Iris pigment epithelial cell (primary cell): ENCODE measurements at regions not wholly inside any gene's neighbourhood (a gene's known extent, or its start where the extent isn't known, plus 50 kb on each side); places are given as distances from the start of the nearest gene placed in this dataset.
A peak's percentile ranks its signal among the peaks of the same experiment; 100 is the strongest.
"Not testable (repeated sequence)": the region's sequence is repeated elsewhere in the genome, so short reads cannot be mapped to it uniquely, and the experiment has no call there.

Experiments
- DNase-seq: peaks from one replicate; pipeline ENCODE4 v3.0.0-alpha.2; 2011; ENCODE audit warnings: low read depth

- DNase-seq: no peak
Observed at GRCh38 chr2:122020377-122020776, 264.9 kb downstream of the TSN start.

DNA sequence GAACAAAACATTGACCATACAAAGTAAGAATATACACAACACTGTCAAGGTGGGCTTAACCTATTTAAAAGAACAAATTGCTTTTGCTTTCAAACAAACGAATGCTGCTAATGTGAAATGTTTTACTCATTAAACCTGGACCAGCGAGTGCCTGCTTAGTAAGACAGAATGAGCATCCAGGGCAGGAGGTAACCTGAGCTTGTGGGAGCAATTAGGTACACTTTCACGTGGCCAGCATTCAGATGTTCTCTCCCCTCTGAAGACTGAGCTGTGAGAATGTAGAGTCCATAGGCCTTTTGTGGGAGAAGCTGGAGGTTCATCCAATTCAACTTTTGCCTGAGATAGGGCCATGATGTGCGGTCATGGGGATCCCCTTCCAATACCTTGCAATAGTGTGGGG is 266.5 kb downstream of the TSN start:
- DNase-seq: no peak

DNA sequence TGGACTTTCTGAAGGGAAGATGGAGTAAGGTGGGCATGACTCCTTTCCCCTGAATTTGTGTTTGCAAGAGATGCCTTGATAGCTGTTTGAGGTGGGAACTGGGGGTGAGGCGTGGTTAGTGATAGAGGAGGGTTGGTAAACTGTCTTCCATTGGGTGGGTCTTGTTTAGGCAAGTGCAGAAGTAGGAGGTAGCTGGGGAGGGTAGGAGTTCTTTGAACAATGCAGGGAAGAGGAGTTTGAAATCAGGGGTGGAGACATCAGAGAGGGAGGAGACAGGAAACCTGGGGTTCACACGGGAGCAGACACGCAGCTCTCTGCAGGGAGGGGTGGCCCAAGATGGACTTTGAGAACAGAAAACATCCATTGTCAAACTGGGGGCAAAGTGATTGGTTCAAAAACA is 267.1 kb downstream of the TSN start:
- DNase-seq: no peak

- DNase-seq: no peak
Observed at GRCh38 chr2:122023059-122023864, 267.8 kb downstream of the TSN start.

DNA sequence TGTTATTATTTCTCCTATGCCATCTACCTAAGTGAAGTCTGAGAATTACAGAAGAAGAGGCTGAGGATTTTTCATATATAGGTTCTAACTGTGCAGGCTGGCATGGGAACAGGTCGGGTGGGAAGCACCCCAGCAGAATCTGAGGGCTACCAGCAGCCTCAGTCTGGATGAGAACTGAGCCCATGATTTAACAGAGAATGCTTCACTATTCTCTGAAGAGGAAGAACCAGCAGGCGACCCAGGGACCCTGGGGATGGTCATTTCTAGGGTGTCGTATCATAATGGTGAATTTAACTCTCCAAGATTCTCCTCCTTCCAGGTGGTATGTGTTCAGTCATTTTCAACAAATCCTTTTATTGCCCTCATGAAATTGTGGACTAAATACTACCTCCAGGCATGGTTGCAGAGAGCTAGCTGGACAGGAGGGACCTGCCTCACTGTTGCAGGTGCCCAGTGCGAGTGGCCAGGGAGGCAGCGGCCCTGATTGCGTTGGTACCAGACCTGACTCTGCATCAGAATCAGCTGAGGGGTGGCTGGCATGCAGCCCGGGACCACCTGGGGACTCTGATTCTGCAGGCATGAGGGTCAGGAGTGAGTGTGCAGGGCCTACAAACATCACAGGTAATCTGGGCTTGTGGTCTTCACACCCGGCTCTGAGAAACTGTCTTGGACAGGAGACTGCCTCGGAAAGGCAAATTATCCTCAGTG is 272.2 kb downstream of the TSN start:
- DNase-seq: no peak

- peak; percentile 45 for DNase-seq
Observed at GRCh38 chr2:122028371-122029100, 273.1 kb downstream of the TSN start.

DNA sequence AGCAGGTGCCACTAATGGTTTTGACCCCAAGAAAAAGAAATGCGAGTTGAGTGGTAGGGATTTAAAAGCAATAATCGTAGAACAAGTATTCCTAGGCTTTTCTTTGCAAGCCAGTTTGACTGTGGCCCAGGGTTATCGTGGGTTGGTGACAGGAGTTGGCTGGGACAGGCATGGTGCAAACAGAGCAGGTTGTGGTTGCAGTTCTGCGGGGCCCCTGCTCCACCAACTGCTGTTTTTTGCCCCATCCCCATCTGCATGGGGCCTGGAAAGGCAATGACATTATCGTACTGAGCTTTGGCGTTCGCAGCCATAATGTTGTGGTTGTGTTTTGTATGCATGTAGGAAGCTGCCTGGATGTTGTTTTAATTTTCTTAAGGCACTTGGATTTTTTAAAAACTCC is 274.0 kb downstream of the TSN start:
- DNase-seq: no peak

DNA sequence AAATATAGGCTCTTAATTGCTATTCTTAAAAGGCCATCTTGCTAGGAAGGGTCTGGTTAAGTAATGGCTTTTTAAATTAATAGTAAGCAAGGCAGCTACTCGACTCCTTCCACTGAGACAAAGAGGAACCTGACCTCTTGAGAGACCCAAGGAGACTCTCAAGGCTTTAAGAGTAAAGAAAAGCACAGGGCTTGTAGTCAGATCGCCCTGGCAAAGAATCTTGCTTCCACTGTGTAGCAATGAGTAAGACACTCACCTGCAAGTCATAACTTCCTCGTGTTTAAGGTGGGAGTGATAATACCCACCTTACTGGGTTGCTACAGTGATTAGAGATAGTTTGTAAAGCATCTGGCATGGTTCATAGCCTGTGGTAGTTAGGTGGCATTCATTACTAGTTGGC is 274.5 kb downstream of the TSN start:
- DNase-seq: no peak

GRCh38 chr2:122031544-122032263 is 276.3 kb downstream of the TSN start:
- no peak for DNase-seq

GRCh38 chr2:122032264-122032645 is 276.8 kb downstream of the TSN start:
- no peak for DNase-seq

DNA sequence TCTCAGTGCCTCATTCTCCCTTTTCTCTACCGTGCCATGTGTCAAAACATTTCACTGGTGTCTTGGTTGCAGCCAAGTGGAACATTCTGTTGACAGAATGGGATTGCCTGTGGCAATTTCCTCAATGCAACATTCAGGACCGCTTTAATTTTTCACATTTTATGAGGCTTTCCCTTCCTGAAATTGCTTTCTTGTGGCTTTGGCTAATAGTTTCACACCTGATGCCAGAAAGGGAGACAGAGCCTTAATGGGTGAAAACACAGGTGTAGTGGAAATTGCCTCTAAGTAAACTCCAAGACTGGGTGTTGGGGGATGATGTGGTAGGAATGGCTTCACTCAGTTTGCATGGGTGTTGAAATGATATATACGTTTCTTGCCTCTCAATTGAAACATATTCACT is 278.3 kb downstream of the TSN start:
- no peak for DNase-seq

GRCh38 chr2:122034344-122034743 is 278.9 kb downstream of the TSN start:
- no peak for DNase-seq

DNA sequence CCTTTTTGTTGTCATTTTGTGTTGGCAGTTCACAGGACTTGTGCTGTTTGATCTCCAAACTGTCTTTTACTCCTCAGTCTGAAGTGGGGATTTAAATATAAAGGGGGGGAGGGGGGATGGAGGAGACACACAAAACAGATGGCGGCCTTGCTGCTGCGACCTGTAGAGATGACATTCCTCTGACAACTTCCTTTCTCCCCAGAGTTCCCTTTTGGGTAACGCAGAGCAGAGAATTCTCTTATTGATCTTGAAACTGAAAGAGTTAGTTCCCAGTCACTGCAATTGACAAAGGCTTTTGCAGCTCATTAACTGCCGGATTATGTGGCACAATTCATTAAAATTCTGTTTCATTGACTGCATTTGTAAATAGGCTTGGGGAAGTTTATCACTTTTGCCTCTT is 279.3 kb downstream of the TSN start:
- DNase-seq: no peak

DNA sequence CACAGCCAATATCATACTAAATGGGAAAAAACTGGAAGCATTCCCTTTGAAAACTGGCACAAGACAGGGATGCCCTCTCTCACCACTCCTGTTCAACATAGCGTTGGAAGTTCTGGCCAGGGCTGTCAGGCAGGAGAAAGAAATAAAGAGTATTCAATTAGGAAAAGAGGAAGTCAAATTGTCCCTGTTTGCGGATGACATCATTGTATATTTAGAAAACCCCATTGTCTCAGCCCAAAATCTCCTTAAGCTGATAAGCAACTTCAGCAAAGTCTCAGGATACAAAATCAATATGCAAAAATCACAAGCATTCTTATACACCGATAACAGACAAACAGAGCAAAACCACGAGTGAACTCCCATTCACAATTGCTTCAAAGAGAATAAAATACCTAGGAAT is 283.4 kb downstream of the TSN start:
- DNase-seq: not testable (repeated sequence)

GRCh38 chr2:122041455-122041854 is 286.0 kb downstream of the TSN start:
- DNase-seq: no peak

GRCh38 chr2:122051659-122052058 is 296.2 kb downstream of the TSN start:
- DNase-seq: not testable (repeated sequence)

GRCh38 chr2:122055521-122055931 is 300.1 kb downstream of the TSN start:
- no peak for DNase-seq

- DNase-seq: no peak
Observed at GRCh38 chr2:122056853-122057252, 301.4 kb downstream of the TSN start.

DNA sequence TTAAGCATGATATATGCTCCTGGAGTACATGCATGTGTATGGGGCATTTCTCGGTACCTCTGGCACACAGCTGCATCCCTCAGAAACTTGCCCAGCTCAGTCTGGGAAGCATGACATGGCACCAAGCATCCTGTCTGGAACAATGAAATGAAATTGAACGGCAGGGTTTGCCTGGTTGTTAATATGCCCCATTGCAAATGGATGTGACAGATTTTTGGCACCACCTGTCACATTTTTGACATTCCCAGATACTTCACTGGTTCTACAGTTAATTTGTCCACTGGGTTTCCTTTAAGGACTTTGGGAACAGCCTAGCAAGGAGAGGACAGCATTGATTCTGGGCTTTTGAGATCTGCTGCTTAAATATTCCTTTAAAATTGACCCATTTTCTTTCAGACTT is 305.8 kb downstream of the TSN start:
- no peak for DNase-seq

DNA sequence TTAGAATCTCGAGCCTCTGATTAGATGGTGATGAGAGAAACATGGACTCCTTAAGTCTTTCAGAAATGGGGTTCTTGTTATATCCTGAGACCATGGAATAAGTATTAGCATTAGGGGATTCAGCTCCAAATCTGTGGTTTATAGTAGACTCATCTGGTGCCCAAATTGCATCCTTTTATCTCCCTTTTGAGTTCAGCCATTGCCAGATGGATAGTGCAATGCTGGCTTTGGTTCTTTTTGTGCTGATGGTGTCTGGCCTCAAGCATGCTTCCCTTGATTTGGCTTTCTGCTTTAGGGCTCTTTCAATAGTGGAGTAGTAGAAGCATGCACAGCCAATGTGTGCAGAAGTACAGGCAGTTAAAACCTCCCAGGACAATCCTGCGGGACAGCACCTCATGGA is 306.4 kb downstream of the TSN start:
- no peak for DNase-seq

DNA sequence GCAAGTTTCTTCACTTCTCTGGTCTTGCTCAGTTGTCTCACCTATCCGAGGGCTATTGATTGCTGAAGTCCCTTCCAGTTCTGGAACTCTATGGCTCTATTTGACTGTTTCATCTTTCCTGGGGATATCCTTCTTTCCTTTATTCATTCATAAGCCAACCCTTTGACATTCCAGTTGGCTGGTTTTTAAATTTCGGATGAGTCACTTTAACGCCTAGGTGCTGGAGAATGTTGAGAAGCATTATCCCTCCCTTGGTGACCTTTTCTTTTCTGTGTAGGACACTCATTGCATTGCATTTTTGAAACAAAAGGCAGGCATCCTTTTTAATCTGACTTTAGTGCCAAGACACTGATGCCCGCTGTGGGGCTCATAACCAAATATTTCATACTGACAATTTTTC is 307.1 kb downstream of the TSN start:
- DNase-seq: no peak

GRCh38 chr2:122063716-122064115 is 308.3 kb downstream of the TSN start:
- DNase-seq: no peak
